AML-193 (cell line): ENCODE measurements at regions not wholly inside any gene's neighbourhood (a gene's known extent, or its start where the extent isn't known, plus 50 kb on each side); places are given as distances from the start of the nearest gene placed in this dataset.
A peak's percentile ranks its signal among the peaks of the same experiment; 100 is the strongest.

ENCODE experiments used
- DNase-seq, 2 experiments: peaks; one replicate each; lab custom pipeline; 2025; lab: John Stamatoyannopoulos, UW

DNA sequence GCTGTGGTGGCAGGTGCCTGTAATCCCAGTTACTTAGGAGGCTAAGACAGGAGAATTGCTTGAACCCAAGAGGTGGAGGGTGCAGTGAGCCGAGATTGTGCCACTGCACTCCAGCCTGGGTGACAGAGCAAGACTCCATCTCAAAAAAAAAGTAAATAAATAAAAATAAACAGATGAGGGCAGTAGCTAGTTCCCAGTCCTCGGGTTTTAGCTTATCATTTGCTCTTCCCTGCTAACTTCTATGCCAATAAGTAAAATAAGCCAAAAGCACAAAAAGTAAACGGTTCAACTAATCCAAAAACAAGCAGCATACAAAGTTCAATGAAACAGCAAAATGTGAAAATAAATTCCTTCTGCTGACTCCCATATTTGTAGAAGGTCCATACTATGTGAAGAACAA is 133.0 kb upstream of the TMCC3 start:
- no peak for DNase-seq

- no peak for DNase-seq
Observed at GRCh38 chr12:94781835-94782234, 131.5 kb upstream of the TMCC3 start.

GRCh38 chr12:94779485-94779884 is 129.1 kb upstream of the TMCC3 start:
- no peak for DNase-seq

- DNase-seq = no peak
Observed at GRCh38 chr12:94777936-94778335, 127.6 kb upstream of the TMCC3 start.

DNA sequence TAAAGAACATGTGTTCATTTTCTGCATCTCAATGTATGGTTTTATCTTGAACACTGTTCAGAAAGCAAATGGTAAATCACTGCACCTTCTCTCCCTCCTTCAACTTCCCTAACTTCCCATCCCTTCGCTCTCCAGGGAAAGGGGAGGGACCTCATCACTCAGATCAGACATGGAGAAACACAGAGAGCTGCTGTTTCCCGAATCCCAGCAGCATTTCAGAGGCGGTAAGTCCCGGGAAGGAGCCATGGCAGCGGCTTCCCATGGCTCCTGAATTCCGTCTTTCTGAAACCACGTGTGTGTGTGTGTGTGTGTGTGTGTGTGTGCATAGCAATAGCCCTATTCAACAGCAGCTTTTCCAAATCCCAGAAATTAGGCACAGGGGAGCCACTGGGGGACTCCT is 125.4 kb upstream of the TMCC3 start:
- DNase-seq = no peak

- no peak for DNase-seq
Observed at GRCh38 chr12:94771741-94772140, 121.4 kb upstream of the TMCC3 start.

DNA sequence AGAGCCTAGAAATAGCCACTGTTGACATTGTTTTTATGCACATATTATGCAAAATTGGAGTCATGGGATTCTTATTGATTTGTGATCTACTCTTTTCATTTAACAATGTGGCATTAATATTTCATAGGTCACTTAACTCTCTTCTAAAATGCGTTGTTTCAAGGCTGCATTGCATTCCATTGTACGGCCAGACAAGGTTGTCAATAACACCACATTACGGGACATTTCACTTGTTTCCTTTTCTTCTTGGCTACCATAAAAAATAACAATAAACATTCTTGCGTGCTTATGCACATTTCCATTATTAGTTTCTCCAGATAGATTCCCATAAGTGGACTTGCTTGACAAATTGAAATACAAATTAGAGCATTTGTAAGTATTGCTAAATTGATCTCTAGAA is 120.8 kb upstream of the TMCC3 start:
- no peak for DNase-seq

DNA sequence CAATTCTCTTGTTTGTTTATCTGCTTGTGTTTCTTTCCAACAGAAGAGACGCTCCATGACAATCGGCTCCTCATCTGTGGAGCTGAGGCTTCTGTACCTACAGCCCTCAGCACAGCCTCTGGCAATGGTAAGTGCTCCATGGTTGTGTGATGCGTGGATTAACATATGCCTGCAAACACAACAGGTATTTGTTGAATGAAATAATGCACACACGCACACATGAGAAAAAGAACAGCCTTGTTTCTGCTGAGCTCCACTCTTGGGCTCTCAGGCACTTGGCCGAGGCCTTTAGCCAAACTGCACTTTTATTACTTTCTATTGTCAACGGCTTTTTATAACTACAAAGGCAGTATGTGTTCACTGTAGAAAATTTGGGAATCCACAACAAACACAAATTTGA is 120.4 kb upstream of the TMCC3 start:
- no peak for DNase-seq

GRCh38 chr12:94769776-94770759 is 119.7 kb upstream of the TMCC3 start:
- no peak for DNase-seq

- no peak for DNase-seq
Observed at GRCh38 chr12:94769047-94769420, 118.7 kb upstream of the TMCC3 start.

- no peak for DNase-seq
Observed at GRCh38 chr12:94768398-94769046, 118.2 kb upstream of the TMCC3 start.

- no peak for DNase-seq
Observed at GRCh38 chr12:94767956-94768355, 117.6 kb upstream of the TMCC3 start.

DNA sequence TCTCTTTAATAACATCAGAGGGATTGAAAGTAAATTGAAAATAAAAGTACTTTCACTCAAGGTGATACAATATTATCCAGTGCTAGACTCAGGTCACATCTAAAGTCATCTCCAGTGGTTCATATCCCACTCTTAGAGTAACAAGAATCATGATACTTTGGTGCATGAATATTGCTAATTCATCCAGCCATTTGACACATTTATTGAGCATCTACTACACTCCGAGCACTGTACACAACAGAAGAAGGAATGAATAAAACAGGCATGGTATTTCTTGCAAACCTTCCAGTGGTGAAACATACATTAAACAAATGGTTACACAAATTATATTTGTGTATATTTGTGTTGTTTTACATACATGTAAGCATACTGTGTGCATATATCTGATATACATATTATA is 116.0 kb upstream of the TMCC3 start:
- DNase-seq = no peak

DNA sequence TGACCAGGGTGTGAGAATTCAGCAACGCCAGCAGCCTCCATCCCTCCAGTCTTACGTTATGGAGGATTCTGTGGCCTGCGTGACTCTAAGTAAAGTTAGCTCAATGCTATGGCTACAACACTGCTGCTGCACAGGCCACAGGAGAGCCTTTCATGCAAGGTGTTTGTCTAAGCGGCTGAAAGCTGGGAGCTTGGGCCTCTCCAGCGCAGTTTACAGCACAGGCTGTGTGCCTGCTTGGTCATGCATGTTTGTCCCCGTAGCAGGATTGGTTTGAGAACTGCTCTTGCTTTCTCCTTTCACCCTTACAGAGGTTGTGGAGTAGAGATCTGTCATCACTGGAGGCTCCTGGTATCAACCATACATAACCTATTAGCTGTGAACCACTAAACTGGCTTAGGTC is 113.1 kb upstream of the TMCC3 start:
- no peak for DNase-seq

DNA sequence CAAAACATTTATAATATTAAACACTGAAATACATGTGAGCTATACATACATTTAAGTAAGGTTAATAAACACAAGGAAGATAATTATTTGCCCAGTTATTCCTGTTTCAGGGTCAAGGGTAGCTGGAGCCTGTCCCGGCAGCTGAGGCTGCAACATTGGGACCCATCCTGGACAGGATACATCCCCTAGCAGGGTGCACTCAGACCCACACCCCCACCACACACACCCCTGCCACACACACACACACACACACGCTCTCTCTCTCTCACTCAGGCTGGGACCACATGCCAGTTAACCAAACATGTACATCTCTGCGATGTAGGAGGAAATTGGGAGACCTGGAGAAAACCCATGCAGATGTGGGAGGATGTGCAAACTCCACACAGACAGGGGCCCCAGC is 112.6 kb upstream of the TMCC3 start:
- no peak for DNase-seq

- DNase-seq = no peak
Observed at GRCh38 chr12:94762259-94762942, 112.0 kb upstream of the TMCC3 start.

DNA sequence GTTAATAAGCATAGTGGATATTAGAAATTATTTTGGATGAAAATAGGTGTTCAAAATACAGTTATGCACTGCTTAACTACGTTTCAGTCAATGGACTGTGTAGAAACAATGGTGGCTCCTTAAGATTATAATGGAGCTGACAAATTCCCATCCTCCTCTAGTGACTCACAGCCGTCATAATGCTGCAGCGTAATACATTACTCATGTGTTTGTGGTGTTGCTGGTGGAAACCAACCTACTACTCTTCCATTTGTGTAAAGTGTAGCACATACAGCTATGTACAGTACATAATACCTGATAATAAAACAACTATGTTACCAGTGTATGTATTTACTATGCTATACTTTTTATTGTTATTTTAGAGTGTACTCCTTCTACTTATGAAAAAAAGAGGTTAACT is 111.2 kb upstream of the TMCC3 start:
- DNase-seq = no peak

DNA sequence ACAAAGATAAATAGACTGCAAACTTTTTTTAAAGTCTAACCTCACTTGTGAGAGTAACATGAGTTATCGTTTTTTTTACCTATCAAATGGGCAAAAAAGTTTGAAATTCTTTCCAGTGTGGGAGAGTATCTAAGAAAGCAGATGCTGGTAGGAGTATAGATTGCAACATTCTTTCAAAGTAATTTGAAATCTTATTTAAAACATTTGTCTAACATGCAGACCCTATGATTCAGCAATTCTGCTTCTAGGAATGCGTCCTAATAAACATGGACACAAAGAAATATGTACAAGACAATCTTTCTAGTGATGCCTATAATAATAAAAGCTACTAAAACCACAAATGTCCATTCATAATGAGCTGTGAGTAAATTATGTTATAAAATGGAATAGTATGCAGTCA is 110.4 kb upstream of the TMCC3 start:
- DNase-seq = no peak

- DNase-seq = no peak
Observed at GRCh38 chr12:94756789-94757188, 106.4 kb upstream of the TMCC3 start.

DNA sequence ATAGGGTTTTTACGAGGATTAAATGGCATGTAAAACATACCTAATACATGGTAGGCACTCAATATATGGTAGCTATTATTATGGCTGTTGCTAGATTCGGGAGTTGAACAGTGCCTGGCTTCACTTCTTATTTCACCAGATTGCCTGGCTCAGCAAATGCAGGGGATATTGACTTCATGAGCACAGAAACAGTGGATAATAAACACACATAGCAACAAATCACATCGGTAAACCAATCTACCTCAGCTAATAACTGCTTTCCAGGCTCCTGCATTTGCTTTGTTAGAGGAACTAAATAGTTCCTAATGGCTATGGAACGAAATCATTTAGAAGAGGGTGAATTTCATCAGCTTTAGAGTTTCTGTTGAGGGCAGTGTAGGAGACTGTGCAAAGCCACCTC is 105.2 kb upstream of the TMCC3 start:
- no peak for DNase-seq

GRCh38 chr12:94754653-94755052 is 104.3 kb upstream of the TMCC3 start:
- DNase-seq = peak in 1 of 2 experiments; percentile 5

DNA sequence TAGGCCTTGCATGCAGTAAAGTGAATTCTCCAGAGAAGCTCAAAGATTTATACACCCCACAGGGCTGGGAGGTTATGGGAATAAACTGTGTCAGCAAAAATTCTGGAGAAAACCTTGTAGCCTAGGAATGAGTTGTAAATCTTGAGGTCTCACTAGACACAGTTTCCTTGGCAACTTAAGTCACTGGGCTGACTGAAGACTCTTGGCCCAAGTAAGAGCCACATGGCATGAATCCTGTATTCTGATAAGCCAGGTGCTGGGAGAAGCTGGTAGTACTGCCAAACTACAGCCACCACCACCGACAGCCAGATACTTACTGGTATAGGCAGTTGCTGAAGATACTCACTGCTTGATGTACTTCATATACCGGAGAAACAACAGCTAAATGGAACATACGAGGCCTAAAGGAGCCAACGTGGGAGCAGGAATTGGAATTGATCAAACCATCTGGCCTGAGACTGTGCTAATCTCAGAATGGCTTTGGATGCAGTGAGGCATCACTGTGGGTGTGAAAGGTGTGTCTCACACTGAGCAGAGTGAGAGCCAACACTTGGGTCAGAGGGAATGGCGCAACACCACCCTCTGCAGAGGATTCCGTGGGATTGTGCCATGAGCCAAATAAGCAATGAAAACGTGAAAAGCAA is 102.8 kb upstream of the TMCC3 start:
- no peak for DNase-seq
